HG03558 (cell line): ENCODE measurements at regions not wholly inside any gene's neighbourhood (a gene's known extent, or its start where the extent isn't known, plus 50 kb on each side); places are given as distances from the start of the nearest gene placed in this dataset.
"Not testable (repeated sequence)": the region's sequence is repeated elsewhere in the genome, so short reads cannot be mapped to it uniquely, and the experiment has no call there.

Experiments
- ATAC-seq: cut with Tn5 transposase; IDR thresholded peaks from one replicate; pipeline ENCODE4 v1.9.1; 2021; ENCODE audit warnings: moderate number of reproducible peaks; ENCODE audit not compliant: unreplicated experiment; ENCODE audit errors: extremely low read depth

GRCh38 chr4:126358041-126358440 lies 1043.3 kb downstream of the FAT4 start:
- no peak for ATAC-seq

DNA sequence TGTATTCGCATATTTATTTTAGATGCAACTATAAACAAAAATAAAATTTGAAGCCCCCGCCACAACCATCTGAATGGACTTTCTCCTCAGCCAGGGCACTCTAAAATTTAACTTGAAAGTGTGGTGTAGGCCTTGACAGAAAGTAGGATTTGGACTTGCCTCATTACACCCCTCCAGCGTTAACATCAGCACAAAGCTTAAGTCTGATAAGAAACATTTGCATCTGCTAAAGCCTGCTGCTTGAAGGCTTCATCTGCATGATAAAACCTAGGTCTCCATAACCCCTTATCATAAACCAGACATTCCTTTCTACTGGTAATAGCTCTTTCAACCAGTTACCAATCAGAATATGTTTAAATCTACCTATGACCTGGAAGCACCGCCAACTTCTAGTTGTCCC lies 1046.5 kb downstream of the FAT4 start:
- no peak for ATAC-seq

DNA sequence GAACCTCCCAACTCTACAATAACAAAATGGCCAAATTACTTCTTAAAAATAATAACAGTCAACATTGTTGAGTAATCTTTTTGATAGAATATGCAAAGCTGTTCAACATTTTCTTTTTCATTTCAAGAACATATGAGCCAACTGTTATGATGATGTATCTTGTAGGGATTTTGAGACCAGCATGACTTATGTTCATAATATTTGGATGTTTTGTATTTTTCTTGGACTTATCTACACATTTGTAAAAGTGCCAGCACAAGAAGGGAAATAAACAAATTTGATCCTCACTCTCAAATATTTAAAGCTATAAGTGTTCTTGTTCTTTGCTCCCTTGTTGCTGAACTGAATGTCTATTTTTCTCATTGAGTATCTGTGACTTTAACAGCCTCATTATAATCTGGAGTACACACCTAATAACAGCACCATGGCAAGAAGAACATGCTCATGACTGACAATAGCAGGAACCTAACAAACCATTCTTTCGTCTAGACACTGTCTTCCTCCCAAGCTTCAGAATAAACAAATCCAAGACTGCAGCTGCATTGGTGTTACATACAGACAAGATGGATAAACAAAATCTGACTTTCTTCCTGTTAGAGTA lies 1049.7 kb downstream of the FAT4 start:
- no peak for ATAC-seq

GRCh38 chr4:126369076-126369475 lies 1054.3 kb downstream of the FAT4 start:
- no peak for ATAC-seq

DNA sequence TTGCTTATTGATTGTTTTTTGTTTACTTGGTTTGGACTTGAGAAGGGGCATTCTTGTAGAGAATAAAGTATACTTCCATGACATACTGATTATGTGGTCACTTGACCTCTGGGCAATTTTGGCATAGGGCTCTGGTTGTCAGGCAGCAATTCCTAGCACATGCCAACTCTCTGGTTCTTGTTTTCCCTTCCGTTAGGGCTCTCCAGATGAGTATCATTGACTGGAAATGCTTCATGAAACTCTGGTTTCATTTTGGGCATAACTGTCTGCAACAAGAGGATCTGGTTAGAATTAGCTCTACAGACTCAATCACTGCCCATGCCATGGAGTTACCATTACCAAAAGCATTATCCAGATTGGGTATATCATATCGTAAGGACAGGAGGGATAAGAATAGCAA lies 1057.9 kb downstream of the FAT4 start:
- ATAC-seq, result no peak

DNA sequence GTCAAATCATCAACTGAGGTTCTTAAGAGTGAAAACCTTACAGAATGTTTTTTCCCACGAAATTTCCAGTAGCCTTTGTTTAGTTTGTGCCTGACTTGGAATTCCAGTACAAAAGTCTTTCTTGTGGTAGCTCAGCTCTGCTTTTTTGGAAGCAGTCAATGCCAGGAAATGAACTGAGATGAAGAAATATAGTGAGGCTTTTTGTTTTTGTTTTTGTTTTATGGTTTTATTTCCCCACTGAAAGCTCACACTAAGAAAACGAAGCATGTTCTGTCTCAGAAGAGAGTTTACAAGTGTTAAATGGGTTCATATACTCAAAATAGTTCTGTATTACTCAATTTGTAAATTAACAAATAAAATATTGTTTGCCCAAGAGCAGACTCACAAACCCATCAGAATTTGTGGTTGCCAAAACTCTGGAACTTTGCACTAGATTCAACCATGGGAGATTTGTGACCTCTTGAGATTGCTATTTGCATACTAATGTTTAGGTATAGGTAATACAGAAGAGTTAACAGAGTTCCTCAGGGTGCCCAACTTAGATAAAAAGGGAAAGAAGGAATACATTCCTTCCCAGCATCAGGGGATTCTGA lies 1060.8 kb downstream of the FAT4 start:
- ATAC-seq, result no peak

- no peak for ATAC-seq
Observed at GRCh38 chr4:126385954-126386353, 1071.2 kb downstream of the FAT4 start.

DNA sequence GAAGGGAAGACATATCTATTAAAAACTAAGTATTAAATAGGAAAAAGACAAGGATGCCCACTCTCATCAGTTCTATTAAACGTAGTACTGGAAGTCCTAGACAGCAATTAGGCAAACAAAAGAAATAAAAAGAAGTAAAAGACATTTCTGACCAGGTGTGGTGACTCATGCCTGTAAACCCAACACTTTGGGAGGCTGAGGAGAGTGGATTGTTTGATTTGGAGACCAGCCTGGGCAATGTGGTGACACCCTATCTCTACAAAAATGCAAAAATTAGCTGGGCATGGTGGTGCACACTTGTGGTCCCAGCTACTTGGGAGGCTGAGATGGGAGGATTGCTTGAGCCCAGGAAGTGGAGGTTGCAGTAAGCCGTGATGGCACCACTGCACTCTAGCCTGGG lies 1071.8 kb downstream of the FAT4 start:
- no peak for ATAC-seq

DNA sequence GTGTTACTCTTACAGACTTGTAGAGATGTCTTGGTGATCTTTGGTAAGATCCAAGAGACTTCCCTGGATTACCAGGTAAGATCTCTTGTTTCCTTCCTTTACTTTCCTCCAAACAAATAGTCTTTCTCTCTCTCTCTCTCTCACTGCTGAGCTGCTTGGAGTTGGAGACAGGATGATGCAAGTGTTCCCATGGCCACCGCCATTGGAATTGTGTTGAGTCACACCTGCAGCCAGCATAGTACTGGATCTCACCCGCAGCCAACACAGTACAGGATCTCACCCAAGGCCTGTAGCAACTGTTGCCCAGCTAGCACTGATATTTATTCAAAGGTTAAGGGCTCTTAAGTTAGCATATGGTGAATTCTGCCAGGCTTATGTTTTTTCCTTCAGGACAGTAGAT lies 1080.9 kb downstream of the FAT4 start:
- no peak for ATAC-seq

- no peak for ATAC-seq
Observed at GRCh38 chr4:126396121-126396520, 1081.4 kb downstream of the FAT4 start.

DNA sequence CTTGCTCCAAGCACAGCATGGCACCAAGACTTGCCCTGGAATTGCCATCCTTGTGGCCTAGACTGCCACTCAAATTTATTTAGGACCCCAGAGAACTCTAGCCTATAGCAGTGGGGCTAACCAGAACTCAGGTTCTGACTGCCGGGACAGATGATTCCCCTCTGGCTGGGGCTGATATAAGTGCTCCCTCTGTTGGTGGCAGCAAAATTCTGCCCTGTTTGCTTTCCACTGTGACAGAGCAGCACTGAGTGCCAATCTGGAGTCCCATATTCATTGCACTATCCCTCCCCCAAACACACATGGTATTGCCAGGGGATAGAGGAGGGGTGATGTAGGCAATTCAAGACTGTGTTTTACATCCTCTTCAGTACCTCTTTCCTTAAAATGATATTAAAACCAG lies 1081.9 kb downstream of the FAT4 start:
- ATAC-seq, result no peak

GRCh38 chr4:126404549-126404948 lies 1089.8 kb downstream of the FAT4 start:
- no peak for ATAC-seq

DNA sequence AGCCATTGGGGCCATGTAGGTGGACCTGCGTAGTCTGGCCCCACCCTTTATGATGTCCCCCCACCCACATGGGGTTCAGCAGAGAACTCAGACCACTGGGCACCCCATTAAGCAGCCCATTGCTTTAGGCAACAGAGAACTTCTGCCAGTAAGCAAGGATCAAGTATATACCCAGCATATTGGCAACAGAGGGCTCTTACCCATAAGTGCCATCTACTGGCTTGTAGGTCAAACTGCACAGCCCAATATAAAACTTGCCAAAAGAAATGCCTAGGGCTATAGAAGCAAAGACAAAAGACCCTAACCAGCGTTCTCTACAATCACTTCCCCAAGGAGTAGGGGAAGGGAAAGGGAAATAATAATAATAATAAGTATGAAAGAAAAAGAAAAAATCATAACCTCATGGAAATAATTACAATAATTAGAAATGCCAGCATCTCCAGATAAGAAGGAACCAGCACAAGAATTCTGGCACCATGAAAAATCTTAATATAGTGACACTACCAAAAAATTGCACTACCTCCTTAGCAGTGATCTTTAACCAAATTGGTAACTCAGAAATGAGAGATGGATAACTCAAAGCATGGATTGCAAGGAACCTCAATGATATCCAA lies 1090.7 kb downstream of the FAT4 start:
- ATAC-seq, result no peak

- no peak for ATAC-seq
Observed at GRCh38 chr4:126409746-126410145, 1095.0 kb downstream of the FAT4 start.

- no peak for ATAC-seq
Observed at GRCh38 chr4:126411047-126411446, 1096.3 kb downstream of the FAT4 start.

- ATAC-seq, result not testable (repeated sequence)
Observed at GRCh38 chr4:126412310-126412709, 1097.6 kb downstream of the FAT4 start.

DNA sequence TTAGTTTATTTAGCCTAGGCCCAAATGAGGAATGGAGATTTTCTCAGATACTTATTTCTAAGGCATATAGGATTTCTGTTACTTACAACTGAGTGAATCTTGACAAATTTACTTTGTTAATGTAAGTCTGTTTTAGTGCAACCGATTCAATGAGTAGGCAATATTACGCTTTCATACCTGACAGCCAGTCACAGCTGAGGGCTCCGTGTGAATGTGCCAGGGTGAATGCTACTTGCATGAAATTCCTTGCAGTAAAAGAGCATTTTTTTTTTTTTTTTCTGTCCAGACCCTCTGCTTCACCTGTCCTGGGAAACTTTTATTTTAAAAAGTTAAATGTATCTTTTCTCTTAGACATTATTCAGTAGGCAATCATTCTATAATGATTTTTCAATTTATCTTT lies 1100.0 kb downstream of the FAT4 start:
- ATAC-seq, result no peak

DNA sequence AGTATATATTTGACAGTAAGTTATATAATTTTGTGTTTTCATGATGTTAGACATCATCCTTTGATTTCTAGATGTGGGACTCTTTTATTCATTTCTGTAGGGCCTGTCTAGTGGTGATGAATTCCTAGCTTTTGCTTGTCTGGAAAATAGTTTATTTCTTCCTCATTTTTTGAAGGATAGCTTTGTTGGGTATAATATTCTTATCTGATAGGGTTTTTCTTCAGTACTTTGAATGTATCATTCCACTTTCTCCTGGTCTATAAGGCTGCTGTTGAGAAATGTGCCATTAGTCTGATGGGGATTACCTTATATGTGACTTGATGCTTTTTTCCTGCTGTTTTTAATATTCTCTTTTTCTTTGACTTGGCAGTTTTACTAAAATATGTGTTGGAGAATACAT lies 1104.5 kb downstream of the FAT4 start:
- no peak for ATAC-seq

- no peak for ATAC-seq
Observed at GRCh38 chr4:126427853-126428252, 1113.1 kb downstream of the FAT4 start.

DNA sequence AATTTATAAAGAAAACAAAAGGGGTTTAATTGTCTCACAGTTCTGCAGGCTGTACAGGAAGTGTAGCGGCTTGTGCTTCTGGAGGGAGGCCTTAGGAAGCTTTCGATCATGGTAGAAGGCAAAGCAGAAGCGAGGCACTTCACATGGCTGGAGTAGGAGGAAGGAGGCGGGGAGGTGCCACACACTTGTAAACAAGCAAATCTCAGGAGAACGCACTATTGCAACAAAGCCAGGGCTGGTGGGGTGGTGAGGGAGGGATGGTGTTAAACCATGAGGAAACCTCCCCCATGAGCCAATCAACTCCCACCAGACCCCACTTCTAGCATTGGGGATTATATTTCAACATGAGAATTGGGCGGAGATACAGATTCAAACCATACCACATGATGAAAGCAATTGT lies 1116.3 kb downstream of the FAT4 start:
- no peak for ATAC-seq

DNA sequence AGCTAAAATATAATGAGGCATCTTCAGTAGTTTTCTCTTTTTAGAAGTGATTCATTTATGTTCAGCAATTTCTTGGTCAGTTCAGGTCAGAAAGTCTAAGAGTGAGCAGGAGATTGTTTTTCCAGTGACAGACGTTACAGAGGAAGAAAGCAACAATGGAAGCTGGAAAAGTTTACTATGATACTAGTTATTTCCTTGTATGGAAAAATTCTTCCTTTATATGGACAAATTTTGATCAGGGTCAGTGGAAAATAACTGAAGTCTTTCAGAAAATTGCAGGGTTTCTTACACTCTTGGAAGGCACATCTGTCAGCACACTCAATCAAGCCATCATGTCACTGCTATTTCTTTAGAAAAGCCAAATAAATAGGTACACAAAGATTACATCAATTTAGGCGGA lies 1120.7 kb downstream of the FAT4 start:
- no peak for ATAC-seq

GRCh38 chr4:126440297-126440696 lies 1125.5 kb downstream of the FAT4 start:
- no peak for ATAC-seq
